Stimulated activated CD4-positive, alpha-beta T cell treated with anti-CD3 and anti-CD28 coated beads, Interleukin-1b, Interleukin-23, amount 100 ng/mL, for 48 hours (primary cell): ENCODE measurements at regions not wholly inside any gene's neighbourhood (a gene's known extent, or its start where the extent isn't known, plus 50 kb on each side); places are given as distances from the start of the nearest gene placed in this dataset.
"Not testable (repeated sequence)": the region's sequence is repeated elsewhere in the genome, so short reads cannot be mapped to it uniquely, and the experiment has no call there.

Experiments used
- DNase-seq: peaks from one replicate; pipeline ENCODE4 v3.0.0-alpha.2; 2020

DNA sequence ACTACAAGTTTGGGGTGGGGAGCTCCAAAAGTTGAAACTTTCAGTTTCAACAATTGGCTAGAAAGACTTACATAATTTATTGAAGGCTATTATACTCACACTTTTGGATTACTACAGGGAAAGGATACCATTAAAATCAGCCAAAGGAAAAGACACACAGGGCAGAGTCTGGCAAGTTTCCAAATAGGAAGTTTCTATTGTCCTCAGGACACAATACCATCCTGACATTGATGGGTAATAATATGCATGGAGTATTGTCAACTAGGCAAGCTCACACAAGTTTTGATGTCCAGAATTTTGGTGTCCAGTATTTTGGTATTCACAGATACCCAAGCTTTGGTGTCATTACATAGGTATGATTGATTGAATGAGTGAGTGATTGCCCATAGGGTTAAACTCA is 872.6 kb upstream of the SORCS1 start:
- no peak for DNase-seq

DNA sequence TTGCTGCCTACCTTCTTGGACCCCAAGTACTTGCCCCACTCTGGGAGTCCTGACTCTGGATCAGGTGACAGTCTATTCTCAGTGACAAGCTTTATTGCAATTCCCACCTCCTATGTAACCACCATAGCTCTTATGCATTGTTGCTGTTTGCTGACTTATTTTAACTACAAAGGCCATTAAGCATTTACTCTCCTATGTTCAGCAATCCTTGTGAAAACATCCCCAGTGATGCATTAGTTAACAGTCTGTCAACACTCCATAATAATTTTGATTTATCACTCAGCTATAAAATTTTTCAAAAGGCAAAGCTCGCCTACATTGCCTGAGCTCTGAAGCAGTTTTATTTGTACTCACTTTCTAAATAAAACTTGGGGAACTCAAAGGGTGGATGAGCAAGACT is 871.8 kb upstream of the SORCS1 start:
- DNase-seq, result no peak

GRCh38 chr10:108034829-108035228 is 870.3 kb upstream of the SORCS1 start:
- DNase-seq, result no peak

- not testable (repeated sequence) for DNase-seq
These were observed 869.0 kb upstream of the SORCS1 start for GRCh38 chr10:108033518-108033917.

DNA sequence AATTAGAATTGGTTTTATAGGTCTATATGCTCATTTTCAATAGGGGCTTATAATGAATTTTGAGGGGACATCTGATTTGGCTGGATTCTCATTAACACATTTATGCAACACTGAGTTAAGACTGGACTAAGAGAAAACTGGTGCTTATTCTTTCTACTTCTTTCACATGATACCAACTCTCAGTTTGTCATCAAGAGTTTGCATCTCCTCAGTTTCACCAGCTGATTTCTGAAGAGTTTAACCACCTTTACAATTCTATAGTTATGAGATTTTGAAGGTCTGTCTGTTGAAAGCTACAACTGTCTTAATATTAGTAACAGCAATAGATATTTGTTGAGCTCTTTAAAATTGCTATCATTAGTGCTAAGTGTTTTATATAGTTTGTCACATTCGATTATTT is 867.0 kb upstream of the SORCS1 start:
- no peak for DNase-seq

GRCh38 chr10:108014902-108015177 is 850.3 kb upstream of the SORCS1 start:
- no peak for DNase-seq

- no peak for DNase-seq
These were observed 849.8 kb upstream of the SORCS1 start for GRCh38 chr10:108014145-108014901.

GRCh38 chr10:108005627-108006026 is 841.1 kb upstream of the SORCS1 start:
- DNase-seq, result no peak

GRCh38 chr10:108003576-108003975 is 839.1 kb upstream of the SORCS1 start:
- DNase-seq, result no peak

GRCh38 chr10:108003061-108003460 is 838.6 kb upstream of the SORCS1 start:
- no peak for DNase-seq

- no peak for DNase-seq
These were observed 835.9 kb upstream of the SORCS1 start for GRCh38 chr10:108000365-108000764.

DNA sequence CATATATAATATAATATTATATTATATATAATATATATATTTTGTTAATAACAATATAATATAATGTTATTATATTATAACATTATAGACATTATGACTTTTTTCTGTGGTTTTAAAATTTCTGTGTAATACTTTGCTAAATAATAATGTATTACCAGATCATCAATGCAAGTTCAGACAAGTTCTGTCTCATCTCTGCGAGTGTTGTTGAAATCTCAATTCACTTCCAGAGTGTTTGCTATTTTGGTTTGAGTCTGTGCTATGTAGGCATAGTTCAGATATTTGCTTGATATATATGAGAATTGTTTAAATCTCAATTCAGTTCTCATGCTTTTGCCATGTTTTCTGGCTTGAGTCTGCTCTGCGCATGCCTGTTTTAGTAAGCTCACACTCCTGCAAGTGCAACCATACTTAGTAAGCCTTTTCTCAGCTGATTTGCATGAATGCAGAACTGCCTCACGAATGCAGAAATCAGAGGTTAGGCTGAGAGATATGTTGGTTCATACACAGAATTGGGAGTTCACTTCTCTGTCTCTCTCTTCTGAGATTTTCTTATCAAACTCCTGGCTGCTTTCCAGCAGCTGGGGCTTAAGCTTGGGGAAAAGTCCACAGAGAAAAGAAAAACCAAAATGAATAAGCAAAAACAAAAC is 830.2 kb upstream of the SORCS1 start:
- no peak for DNase-seq

- no peak for DNase-seq
These were observed 822.1 kb upstream of the SORCS1 start for GRCh38 chr10:107986571-107986970.

- DNase-seq, result no peak
These were observed 820.1 kb upstream of the SORCS1 start for GRCh38 chr10:107984581-107984980.

DNA sequence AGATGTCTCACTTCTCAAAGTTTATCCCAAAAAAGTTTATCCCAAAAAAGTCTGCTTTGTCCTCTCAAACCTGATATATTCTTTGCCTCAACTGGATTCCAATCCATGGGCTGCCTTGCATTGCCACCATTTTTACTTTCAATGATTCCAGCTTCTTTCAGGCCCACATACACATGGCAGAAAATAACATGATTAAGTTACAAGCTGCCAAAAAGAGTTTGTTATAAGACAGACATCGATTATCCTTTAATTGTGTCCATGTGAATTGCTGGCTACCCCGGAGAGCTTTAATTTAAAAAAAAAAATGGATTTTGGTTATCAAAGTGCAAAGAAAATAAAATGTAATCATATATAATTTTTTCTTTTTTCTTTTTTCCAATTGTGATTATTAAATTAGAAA is 819.6 kb upstream of the SORCS1 start:
- DNase-seq, result no peak

DNA sequence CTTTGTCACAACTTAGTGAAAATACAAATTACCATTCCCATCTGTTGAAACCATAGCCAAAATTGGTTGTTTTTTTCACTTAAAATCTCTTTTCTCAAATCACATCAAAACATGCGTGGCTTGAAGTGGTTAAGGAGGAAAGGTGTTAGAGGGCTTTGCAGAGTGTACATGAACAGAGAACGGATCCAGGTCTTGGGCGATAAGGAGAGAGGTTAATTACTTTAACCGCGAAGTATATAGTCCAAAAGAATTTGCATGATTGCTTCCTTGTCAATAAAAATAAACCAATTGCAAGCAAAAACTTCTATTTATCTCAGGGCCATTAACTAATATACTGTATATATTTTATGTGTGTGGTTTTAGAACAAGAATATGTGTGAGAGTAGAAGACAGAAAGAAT is 813.9 kb upstream of the SORCS1 start:
- DNase-seq, result no peak

- DNase-seq, result no peak
These were observed 807.5 kb upstream of the SORCS1 start for GRCh38 chr10:107971973-107972372.

- no peak for DNase-seq
These were observed 806.9 kb upstream of the SORCS1 start for GRCh38 chr10:107971411-107971810.

GRCh38 chr10:107970512-107970911 is 806.0 kb upstream of the SORCS1 start:
- DNase-seq, result no peak

DNA sequence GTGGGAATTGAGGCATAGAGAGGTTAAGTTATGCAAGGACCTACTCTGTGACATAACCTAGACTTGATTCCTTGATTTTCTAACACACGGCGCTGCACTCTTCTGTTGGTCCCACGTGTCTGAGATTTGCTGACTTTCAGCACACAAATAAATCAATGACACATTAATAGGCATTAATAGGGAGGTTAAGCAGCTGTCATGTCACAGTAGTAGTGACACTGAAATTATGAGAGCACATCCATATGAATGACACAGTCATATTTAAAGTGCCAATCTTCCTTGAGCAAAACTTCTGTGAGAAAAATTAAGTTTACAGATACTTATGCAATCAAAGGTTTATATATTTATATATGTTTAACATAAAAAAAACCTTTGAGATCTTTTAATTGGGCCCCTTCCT is 805.4 kb upstream of the SORCS1 start:
- no peak for DNase-seq

- DNase-seq, result no peak
These were observed 802.3 kb upstream of the SORCS1 start for GRCh38 chr10:107966826-107967225.

- DNase-seq, result no peak
These were observed 788.4 kb upstream of the SORCS1 start for GRCh38 chr10:107952649-107953556.

- DNase-seq, result not testable (repeated sequence)
These were observed 786.0 kb upstream of the SORCS1 start for GRCh38 chr10:107950411-107951062.
